Right lobe of liver (tissue), 4 donors: ENCODE measurements at regions not wholly inside any gene's neighbourhood (a gene's known extent, or its start where the extent isn't known, plus 50 kb on each side); places are given as distances from the start of the nearest gene placed in this dataset.

Source experiments
- POLR2A ChIP-seq: fragments of 450-650 bp; IDR thresholded peaks from one replicate; pipeline ENCODE4 v1.6.1; 2017; ENCODE audit warnings: antibody characterized with exemption, mild to moderate bottlenecking
- TF ChIP-seq, protein P1 (sequence below), 4 donors: fragments of 200-600 bp in 3 of 4; fragments of 450-650 bp in 1 of 4; IDR thresholded peaks; one replicate each; pipeline versions ENCODE4 v1.5.1 to v1.8.0; 2016 to 2022; ENCODE audit warnings: antibody characterized with exemption in 4 of 4, mild to moderate bottlenecking in 2 of 4
- donor health status: DM: no; HTN: no; CAD: no.
- donor health status: DM: no; HTN: no; CAD: no.
- donor health status: DM: no; HTN: yes; CAD: no.

- TF ChIP-seq, protein P1, sequence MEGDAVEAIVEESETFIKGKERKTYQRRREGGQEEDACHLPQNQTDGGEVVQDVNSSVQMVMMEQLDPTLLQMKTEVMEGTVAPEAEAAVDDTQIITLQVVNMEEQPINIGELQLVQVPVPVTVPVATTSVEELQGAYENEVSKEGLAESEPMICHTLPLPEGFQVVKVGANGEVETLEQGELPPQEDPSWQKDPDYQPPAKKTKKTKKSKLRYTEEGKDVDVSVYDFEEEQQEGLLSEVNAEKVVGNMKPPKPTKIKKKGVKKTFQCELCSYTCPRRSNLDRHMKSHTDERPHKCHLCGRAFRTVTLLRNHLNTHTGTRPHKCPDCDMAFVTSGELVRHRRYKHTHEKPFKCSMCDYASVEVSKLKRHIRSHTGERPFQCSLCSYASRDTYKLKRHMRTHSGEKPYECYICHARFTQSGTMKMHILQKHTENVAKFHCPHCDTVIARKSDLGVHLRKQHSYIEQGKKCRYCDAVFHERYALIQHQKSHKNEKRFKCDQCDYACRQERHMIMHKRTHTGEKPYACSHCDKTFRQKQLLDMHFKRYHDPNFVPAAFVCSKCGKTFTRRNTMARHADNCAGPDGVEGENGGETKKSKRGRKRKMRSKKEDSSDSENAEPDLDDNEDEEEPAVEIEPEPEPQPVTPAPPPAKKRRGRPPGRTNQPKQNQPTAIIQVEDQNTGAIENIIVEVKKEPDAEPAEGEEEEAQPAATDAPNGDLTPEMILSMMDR (IDR thresholded peaks at IDR 0.05), result no peak
- TF ChIP-seq POLR2A, result no peak
Observed at GRCh38 chrX:52576946-52577345, 60.1 kb upstream of the XAGE1B start.
